IMR-90 (cell line): ENCODE measurements at regions not wholly inside any gene's neighbourhood (a gene's known extent, or its start where the extent isn't known, plus 50 kb on each side); places are given as distances from the start of the nearest gene placed in this dataset.

ENCODE experiments used
- ATAC-seq: fragments of 200-7000 bp; cut with Tn5 transposase; 2 replicates; pipeline ENCODE4 v1.9.1; 2020; ENCODE audit warnings: low read depth, mild to moderate bottlenecking, moderate library complexity
- BruUV-seq: library from RNA; stranded (reverse); fragments of 400-500 nt; replicated peaks from 2 replicates; lab custom pipeline; 2021; lab: Mats Ljungman, UMichigan
- CTCF ChIA-PET: fragments of 300-600 bp; formaldehyde crosslinking; extraction: SDS; loops from one replicate; lab custom pipeline; 2021; ENCODE audit warnings: antibody characterized with exemption; lab: Yijun Ruan, JAX
- POLR2A ChIA-PET: fragments of 300-600 bp; sonication (Branson Sonifier 250); formaldehyde crosslinking; loops from one replicate; lab custom pipeline; 2022; ENCODE audit warnings: antibody characterized with exemption; ENCODE audit not compliant: unreplicated experiment; lab: Charles Lee
- DNase-seq: peaks from one replicate; pipeline ENCODE4 v3.0.0; 2013
- H2AFZ ChIP-seq: replicated peaks from 2 replicates; pipeline ENCODE3; 2013; ENCODE audit warnings: low read length, mild to moderate bottlenecking; ENCODE audit not compliant: poor library complexity
- H2AK5ac ChIP-seq: 2 replicates; pipeline ENCODE4 v1.6.1; 2013; ENCODE audit warnings: low read depth, low read length, inconsistent platforms
- H2AK9ac ChIP-seq: replicated peaks from 2 replicates; pipeline ENCODE3; 2013; ENCODE audit warnings: mild to moderate bottlenecking, low read depth, low read length, moderate library complexity; ENCODE audit not compliant: poor library complexity
- H2BK120ac ChIP-seq: 2 replicates; pipeline ENCODE4 v1.6.1; 2013; ENCODE audit warnings: low read depth, low read length, inconsistent platforms
- H2BK15ac ChIP-seq: 3 replicates; pipeline ENCODE4 v1.6.1; 2013; ENCODE audit warnings: low read depth, low read length, inconsistent platforms
- H2BK20ac ChIP-seq: 2 replicates; pipeline ENCODE4 v1.6.1; 2013; ENCODE audit warnings: low read depth, mild to moderate bottlenecking, inconsistent platforms, low read length, moderate library complexity
- H2BK5ac ChIP-seq: 2 replicates; pipeline ENCODE4 v1.6.1; 2013; ENCODE audit warnings: mild to moderate bottlenecking, low read depth, low read length, inconsistent platforms; ENCODE audit not compliant: poor library complexity, severe bottlenecking
- H3K14ac ChIP-seq: replicated peaks from 2 replicates; pipeline ENCODE4 v1.6.1; 2013; ENCODE audit warnings: low read depth, low read length, inconsistent platforms
- H3K18ac ChIP-seq: 2 replicates; pipeline ENCODE4 v1.6.1; 2013; ENCODE audit warnings: low read depth, low read length, control low read depth
- H3K23ac ChIP-seq: 2 replicates; pipeline ENCODE4 v1.6.1; 2013; ENCODE audit warnings: low read depth, low read length, inconsistent platforms
- H3K27ac ChIP-seq: 2 replicates; pipeline ENCODE4 v1.5.1; 2013; ENCODE audit warnings: mild to moderate bottlenecking, control low read depth, low read length; ENCODE audit not compliant: insufficient read depth
- H3K27me3 ChIP-seq: 2 replicates; pipeline ENCODE4 v1.6.1; 2013; ENCODE audit warnings: low read length; ENCODE audit not compliant: control insufficient read depth, insufficient read depth
- H3K36me3 ChIP-seq: 2 replicates; pipeline ENCODE4 v1.6.1; 2013; ENCODE audit warnings: low read length, mixed read lengths; ENCODE audit not compliant: control insufficient read depth, insufficient read depth
- H3K4ac ChIP-seq: 2 replicates; pipeline ENCODE4 v1.6.1; 2013; ENCODE audit warnings: low read depth, low read length, inconsistent platforms
- H3K4me1 ChIP-seq: 2 replicates; pipeline ENCODE4 v1.6.1; 2013; ENCODE audit warnings: low read length, mixed read lengths; ENCODE audit not compliant: control insufficient read depth, insufficient read depth
- H3K4me2 ChIP-seq: 2 replicates; pipeline ENCODE4 v1.6.1; 2013; ENCODE audit warnings: low read depth, mild to moderate bottlenecking, control low read depth, low read length, moderate library complexity
- H3K4me3 ChIP-seq: 2 replicates; pipeline ENCODE4 v1.5.1; 2013; ENCODE audit warnings: low read depth, mild to moderate bottlenecking, control low read depth, low read length, moderate library complexity; ENCODE audit not compliant: insufficient read depth
- H3K56ac ChIP-seq: 2 replicates; pipeline ENCODE4 v1.6.1; 2013; ENCODE audit warnings: low read length, inconsistent platforms; ENCODE audit not compliant: insufficient read depth; ENCODE audit errors: extremely low read depth
- H3K79me1 ChIP-seq, 2 experiments: 2 replicates each; pipeline ENCODE4 v1.6.1; 2013; ENCODE audit warnings: low read length in 2 of 2, inconsistent platforms in 1 of 2, low read depth in 1 of 2
- H3K9ac ChIP-seq: 2 replicates; pipeline ENCODE4 v1.6.1; 2013; ENCODE audit warnings: low read depth, low read length, control low read depth
- H3K9me1 ChIP-seq: 2 replicates; pipeline ENCODE4 v1.6.1; 2013; ENCODE audit warnings: low read length, inconsistent platforms; ENCODE audit not compliant: insufficient read depth
- H3K9me3 ChIP-seq: 2 replicates; pipeline ENCODE4 v1.6.1; 2013; ENCODE audit warnings: low read length; ENCODE audit not compliant: control insufficient read depth, insufficient read depth
- H4K20me1 ChIP-seq: 2 replicates; pipeline ENCODE4 v1.6.1; 2013; ENCODE audit warnings: low read length, inconsistent platforms; ENCODE audit not compliant: insufficient read depth
- H4K5ac ChIP-seq: 2 replicates; pipeline ENCODE4 v1.6.1; 2013; ENCODE audit warnings: mild to moderate bottlenecking, low read depth, low read length, control low read depth
- H4K8ac ChIP-seq, 2 experiments: 2 replicates each; pipeline ENCODE4 v1.6.1; 2013; ENCODE audit warnings: low read depth in 2 of 2, low read length in 2 of 2, control low read depth in 1 of 2, inconsistent platforms in 1 of 2
- H4K91ac ChIP-seq: 2 replicates; pipeline ENCODE4 v1.6.1; 2013; ENCODE audit warnings: low read depth, low read length, inconsistent platforms; ENCODE audit not compliant: insufficient read depth
- BHLHE40 ChIP-seq: fragments of 150-350 bp; IDR thresholded peaks from 2 replicates; pipeline ENCODE4 v1.6.1; 2016; ENCODE audit warnings: mild to moderate bottlenecking, low read depth, low read length
- CEBPB ChIP-seq: IDR thresholded peaks from 2 replicates; pipeline ENCODE4 v1.6.1; 2012; ENCODE audit warnings: low read depth, low read length, improper control_type of control experiment
- CHD1 ChIP-seq: IDR thresholded peaks from 2 replicates; pipeline ENCODE4 v1.6.1; 2012; ENCODE audit warnings: low read depth, low read length, improper control_type of control experiment
- FOS ChIP-seq: fragments of 150-350 bp; IDR thresholded peaks from 2 replicates; pipeline ENCODE4 v1.6.1; 2016; ENCODE audit warnings: low read depth, low read length
- MAFK ChIP-seq: IDR thresholded peaks from 2 replicates; pipeline ENCODE4 v1.6.1; 2012; ENCODE audit warnings: low read depth, low read length, improper control_type of control experiment
- POLR2A ChIP-seq: IDR thresholded peaks from 2 replicates; pipeline ENCODE4 v1.6.1; 2012; ENCODE audit warnings: mild to moderate bottlenecking, low read depth, low read length
- RAD21 ChIP-seq: IDR thresholded peaks from 2 replicates; pipeline ENCODE4 v1.6.1; 2012; ENCODE audit warnings: low read length, improper control_type of control experiment
- RCOR1 ChIP-seq: IDR thresholded peaks from 2 replicates; pipeline ENCODE4 v1.6.1; 2012; ENCODE audit warnings: mild to moderate bottlenecking, low read length, improper control_type of control experiment; ENCODE audit not compliant: insufficient replicate concordance
- SMC3 ChIP-seq: fragments of 150-350 bp; IDR thresholded peaks from 2 replicates; pipeline ENCODE4 v1.6.1; 2016; ENCODE audit warnings: low read depth, mild to moderate bottlenecking, antibody characterized with exemption, low read length, moderate library complexity
- USF2 ChIP-seq: fragments of 150-350 bp; IDR thresholded peaks from 2 replicates; pipeline ENCODE4 v1.6.1; 2017; ENCODE audit warnings: mild to moderate bottlenecking, antibody characterized with exemption, low read length, low read depth
- WGBS, 2 experiments: methylation state at CpG; one replicate each; pipeline versions ENCODE4 v1.1.5 to v1.1.7; 2013; ENCODE audit warnings: missing lambda C conversion rate in 2 of 2; ENCODE audit not compliant: insufficient read length in 1 of 2; ENCODE audit errors: extremely low coverage in 2 of 2; 5-methylcytosine and 5-hydroxymethylcytosine counted together
- dilution Hi-C: fragments of 300-500 bp; cut with HindIII; formaldehyde crosslinking; loops from one replicate; pipeline ENCODE4 v1.14.3; 2018; ENCODE audit warnings: low sequenced_read_pairs; ENCODE audit not compliant: unreplicated experiment
- in situ Hi-C: fragments of 300-500 bp; cut with MboI; formaldehyde crosslinking; loops from 3 replicates; pipeline ENCODE4 v1.14.3; 2019; ENCODE audit warnings: low sequenced_read_pairs, inconsistent platforms, mixed read lengths
- intact Hi-C: fragments of 100-400 bp; cut with micrococcal nuclease; formaldehyde crosslinking; loops from 2 replicates; pipeline ENCODE4 v1.10.0; 2022
- TF ChIP-seq, protein P1 (sequence below): fragments of 150-350 bp; IDR thresholded peaks from 2 replicates; pipeline ENCODE4 v1.6.1; 2016; ENCODE audit warnings: low read depth, mild to moderate bottlenecking, low read length, moderate library complexity, borderline replicate concordance

- no peak overlapping the region for H3K14ac ChIP-seq
- H3K27me3 ChIP-seq: no peaks in the 10 kb centered on the region
- no peak overlapping the region for H2AFZ ChIP-seq
- H3K9me1 ChIP-seq: no peaks in the 10 kb centered on the region; the same call in 1 of the 2 replicates
- in situ Hi-C loops: loop anchor here (25.0 kb wide), 1 partner anchor 1311 kb away; no protein-coding TSS in a partner anchor
- no peak overlapping the region for H4K8ac ChIP-seq
- H2BK20ac ChIP-seq: no peak overlapping the region
- no peak overlapping the region for H4K5ac ChIP-seq
- H3K9me3 ChIP-seq: no peaks in the 10 kb centered on the region
- TF ChIP-seq SMC3 (no peak), POLR2A (no peak), RAD21 (no peak), USF2 (no peak), CEBPB (no peak), RCOR1 (no peak), MAFK (no peak), BHLHE40 (no peak), FOS (no peak), CHD1 (no peak)
- TF ChIP-seq, protein P1, sequence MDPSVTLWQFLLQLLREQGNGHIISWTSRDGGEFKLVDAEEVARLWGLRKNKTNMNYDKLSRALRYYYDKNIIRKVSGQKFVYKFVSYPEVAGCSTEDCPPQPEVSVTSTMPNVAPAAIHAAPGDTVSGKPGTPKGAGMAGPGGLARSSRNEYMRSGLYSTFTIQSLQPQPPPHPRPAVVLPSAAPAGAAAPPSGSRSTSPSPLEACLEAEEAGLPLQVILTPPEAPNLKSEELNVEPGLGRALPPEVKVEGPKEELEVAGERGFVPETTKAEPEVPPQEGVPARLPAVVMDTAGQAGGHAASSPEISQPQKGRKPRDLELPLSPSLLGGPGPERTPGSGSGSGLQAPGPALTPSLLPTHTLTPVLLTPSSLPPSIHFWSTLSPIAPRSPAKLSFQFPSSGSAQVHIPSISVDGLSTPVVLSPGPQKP: no peak
- H3K4me3 ChIP-seq: no peak overlapping the region
- H3K27ac ChIP-seq: no peak overlapping the region
- no peak overlapping the region for H4K91ac ChIP-seq
- H3K9ac ChIP-seq: no peak overlapping the region
- H3K79me1 ChIP-seq: no peaks in the 10 kb centered on the region
- CTCF ChIA-PET: no interaction called here
- DNase-seq (no peak), ATAC-seq (no peak)
- intact Hi-C loops: no loop called here
- H3K18ac ChIP-seq: no peak overlapping the region; the same call in 1 of the 2 replicates
- no peak overlapping the region for H2AK9ac ChIP-seq
- H2BK15ac ChIP-seq: no peak overlapping the region
- no peak overlapping the region for H2AK5ac ChIP-seq
- BruUV-seq: no TSS peak
- POLR2A ChIA-PET: no interaction called here
- no peak overlapping the region for H3K56ac ChIP-seq
- H3K4me1 ChIP-seq: peaks cover 5% of the 10 kb centered on the region
- 60% methylated on average over 1 of the region's 4 CpGs; no CpG with 5 or more reads in 1 of the 2 experiments for WGBS, 2 experiments
- H2BK5ac ChIP-seq: no peak overlapping the region
- H4K20me1 ChIP-seq: no peaks in the 10 kb centered on the region
- no peaks in the 10 kb centered on the region for H3K36me3 ChIP-seq
- dilution Hi-C loops: no loop called here
- no peak overlapping the region for H3K4me2 ChIP-seq
- no peak overlapping the region for H3K23ac ChIP-seq
- no peak overlapping the region for H3K4ac ChIP-seq
- H2BK120ac ChIP-seq: no peak overlapping the region; the same call in 1 of the 2 replicates
Measured at GRCh38 chr14:94676495-94677185, 64.4 kb downstream of the SERPINA3 start.
